Endodermal cell (in vitro differentiated cells): ENCODE measurements at regions not wholly inside any gene's neighbourhood (a gene's known extent, or its start where the extent isn't known, plus 50 kb on each side); places are given as distances from the start of the nearest gene placed in this dataset.
A peak's percentile ranks its signal among the peaks of the same experiment; 100 is the strongest.

Experiments
- DNase-seq: peaks from one replicate; pipeline ENCODE4 v3.0.0-alpha.2; 2017
- H3K27ac ChIP-seq: 2 replicates; pipeline ENCODE4 v1.5.1; 2013; ENCODE audit warnings: mild to moderate bottlenecking, low read depth, low read length, moderate library complexity
- H3K27me3 ChIP-seq: 2 replicates; pipeline ENCODE4 v1.6.1; 2013; ENCODE audit warnings: mild to moderate bottlenecking, low read length, moderate library complexity; ENCODE audit not compliant: insufficient read depth, control insufficient read depth, poor library complexity, severe bottlenecking
- H3K36me3 ChIP-seq: 2 replicates; pipeline ENCODE4 v1.7.0; 2013; ENCODE audit warnings: mild to moderate bottlenecking, low read length, moderate library complexity; ENCODE audit not compliant: control insufficient read depth, insufficient read depth
- H3K4me1 ChIP-seq: one replicate; pipeline ENCODE4 v1.7.0; 2013; ENCODE audit warnings: low read length; ENCODE audit not compliant: control insufficient read depth, insufficient read depth
- H3K4me3 ChIP-seq: 2 replicates; pipeline ENCODE4 v1.5.1; 2013; ENCODE audit warnings: mild to moderate bottlenecking, low read length, moderate library complexity
- H3K9ac ChIP-seq: 2 replicates; pipeline ENCODE4 v1.6.1; 2013; ENCODE audit warnings: mild to moderate bottlenecking, low read length, moderate library complexity; ENCODE audit not compliant: poor library complexity, severe bottlenecking; ENCODE audit errors: extremely low read depth
- H3K9me3 ChIP-seq: 2 replicates; pipeline ENCODE4 v1.6.1; 2013; ENCODE audit warnings: mild to moderate bottlenecking, low read length, moderate library complexity; ENCODE audit not compliant: control insufficient read depth
- H3K27ac Mint-ChIP-seq: 2 replicates; pipeline ENCODE4 v1.8.0; 2020; ENCODE audit warnings: mixed read lengths
- H3K27me3 Mint-ChIP-seq: 2 replicates; pipeline ENCODE4 v1.8.0; 2021; ENCODE audit warnings: mild to moderate bottlenecking, mixed read lengths; ENCODE audit not compliant: insufficient read depth
- H3K36me3 Mint-ChIP-seq: 2 replicates; pipeline ENCODE4 v1.8.0; 2020; ENCODE audit warnings: low read depth, mixed read lengths
- H3K4me1 Mint-ChIP-seq: 2 replicates; pipeline ENCODE4 v1.8.0; 2020; ENCODE audit warnings: mixed read lengths
- H3K4me3 Mint-ChIP-seq: 2 replicates; pipeline ENCODE4 v1.8.0; 2020; ENCODE audit warnings: mild to moderate bottlenecking, moderate library complexity, mixed read lengths
- H3K9me3 Mint-ChIP-seq: 2 replicates; pipeline ENCODE4 v1.8.0; 2020; ENCODE audit warnings: mild to moderate bottlenecking, mixed read lengths
- WGBS, 2 experiments: methylation state at CpG; one replicate each; pipeline versions ENCODE4 v1.1.5 to v1.1.7; 2013; ENCODE audit warnings: missing lambda C conversion rate in 2 of 2, mixed read lengths in 1 of 2; ENCODE audit not compliant: insufficient coverage in 1 of 2, insufficient read length in 1 of 2; 5-methylcytosine and 5-hydroxymethylcytosine counted together
- TF ChIP-seq, protein P1 (sequence below): fragments of 200-600 bp; sonication (generic); conservative IDR thresholded peaks from 2 replicates; pipeline ENCODE4 v1.5.0; 2021; ENCODE audit warnings: antibody characterized with exemption, mild to moderate bottlenecking

DNA sequence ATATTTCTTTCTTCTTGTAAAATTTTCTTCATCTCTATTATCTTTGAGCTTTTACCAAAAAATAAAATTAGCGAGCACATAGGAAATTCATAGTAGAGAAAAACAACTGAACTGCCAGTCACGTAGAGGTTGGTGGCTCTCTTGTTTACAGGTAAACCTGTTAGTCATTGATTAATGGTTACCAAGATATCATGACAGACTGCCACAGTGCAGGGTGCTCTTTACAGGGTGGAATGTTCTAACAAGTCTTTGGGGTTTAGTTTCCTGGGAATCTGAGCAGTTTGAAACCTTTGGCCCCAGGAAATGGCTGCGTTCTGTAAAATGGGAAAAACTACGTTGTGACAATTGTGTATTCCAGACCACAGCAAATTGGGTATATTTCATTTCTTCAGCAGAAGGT, 407.3 kb upstream of the ADARB2 start:
- no peak for DNase-seq
- 97 to 100% methylated on average over 1 to 4 of the region's 4 CpGs for WGBS, 2 experiments
- Histone ChIP-seq H3K9me3 (no peaks in the 10 kb centered on the region), H3K4me3 (no peak overlapping the region), H3K9ac (peak overlapping the region; percentile 3), H3K4me1 (no peaks in the 10 kb centered on the region), H3K27me3 (no peaks in the 10 kb centered on the region), H3K36me3 (no peaks in the 10 kb centered on the region), H3K27ac (no peak overlapping the region)
- Mint-ChIP-seq H3K4me3 (no peak overlapping the region), H3K36me3 (no peaks in the 10 kb centered on the region), H3K4me1 (peaks cover 7% of the 10 kb centered on the region), H3K27me3 (no peaks in the 10 kb centered on the region), H3K27ac (peak overlapping the region; percentile 29), H3K9me3 (no peaks in the 10 kb centered on the region)
- TF ChIP-seq, protein P1, sequence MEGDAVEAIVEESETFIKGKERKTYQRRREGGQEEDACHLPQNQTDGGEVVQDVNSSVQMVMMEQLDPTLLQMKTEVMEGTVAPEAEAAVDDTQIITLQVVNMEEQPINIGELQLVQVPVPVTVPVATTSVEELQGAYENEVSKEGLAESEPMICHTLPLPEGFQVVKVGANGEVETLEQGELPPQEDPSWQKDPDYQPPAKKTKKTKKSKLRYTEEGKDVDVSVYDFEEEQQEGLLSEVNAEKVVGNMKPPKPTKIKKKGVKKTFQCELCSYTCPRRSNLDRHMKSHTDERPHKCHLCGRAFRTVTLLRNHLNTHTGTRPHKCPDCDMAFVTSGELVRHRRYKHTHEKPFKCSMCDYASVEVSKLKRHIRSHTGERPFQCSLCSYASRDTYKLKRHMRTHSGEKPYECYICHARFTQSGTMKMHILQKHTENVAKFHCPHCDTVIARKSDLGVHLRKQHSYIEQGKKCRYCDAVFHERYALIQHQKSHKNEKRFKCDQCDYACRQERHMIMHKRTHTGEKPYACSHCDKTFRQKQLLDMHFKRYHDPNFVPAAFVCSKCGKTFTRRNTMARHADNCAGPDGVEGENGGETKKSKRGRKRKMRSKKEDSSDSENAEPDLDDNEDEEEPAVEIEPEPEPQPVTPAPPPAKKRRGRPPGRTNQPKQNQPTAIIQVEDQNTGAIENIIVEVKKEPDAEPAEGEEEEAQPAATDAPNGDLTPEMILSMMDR, result no peak

DNA sequence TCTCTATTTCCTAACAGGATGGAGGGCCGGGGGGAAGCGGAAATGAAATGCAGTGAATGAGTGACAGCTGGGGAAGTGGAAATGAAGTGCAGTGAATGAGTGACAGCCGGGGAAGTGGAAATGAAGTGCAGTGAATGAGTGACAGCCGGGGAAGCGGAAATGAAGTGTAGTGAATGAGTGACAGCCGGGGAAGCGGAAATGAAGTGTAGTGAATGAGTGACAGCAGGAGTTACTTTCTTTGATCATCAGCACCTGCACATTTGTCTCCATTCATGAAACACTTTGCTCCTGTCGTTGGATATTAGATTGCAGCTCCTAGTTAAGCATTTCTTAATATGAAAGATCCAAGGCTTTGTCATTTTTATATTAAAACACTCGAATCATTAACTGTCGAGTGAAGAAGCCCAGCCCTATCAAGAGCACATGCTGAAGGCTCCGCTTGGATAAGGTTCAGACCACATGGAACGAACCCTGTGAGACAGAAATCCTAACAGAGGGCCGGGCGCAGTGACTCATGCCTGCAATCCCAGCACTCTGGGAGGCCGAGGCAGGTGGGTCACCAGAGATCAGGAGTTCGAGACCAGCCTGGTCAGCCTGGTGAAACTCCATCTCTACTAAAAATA, 406.0 kb upstream of the ADARB2 start:
- 92 to 97% methylated on average over 9 to 14 of the region's 16 CpGs for WGBS, 2 experiments
- H3K9me3 Mint-ChIP-seq, result no peaks in the 10 kb centered on the region
- no peaks in the 10 kb centered on the region for H3K36me3 Mint-ChIP-seq
- peaks cover 7% of the 10 kb centered on the region for H3K4me1 Mint-ChIP-seq
- Histone ChIP-seq H3K36me3 (no peaks in the 10 kb centered on the region), H3K9ac (no peak overlapping the region), H3K4me3 (no peak overlapping the region), H3K27me3 (no peaks in the 10 kb centered on the region), H3K4me1 (no peaks in the 10 kb centered on the region), H3K27ac (no peak overlapping the region), H3K9me3 (no peaks in the 10 kb centered on the region)
- no peak for DNase-seq
- no peak overlapping the region for H3K27ac Mint-ChIP-seq
- H3K4me3 Mint-ChIP-seq, result no peak overlapping the region
- TF ChIP-seq, protein P1, result no peak
- no peaks in the 10 kb centered on the region for H3K27me3 Mint-ChIP-seq

DNA sequence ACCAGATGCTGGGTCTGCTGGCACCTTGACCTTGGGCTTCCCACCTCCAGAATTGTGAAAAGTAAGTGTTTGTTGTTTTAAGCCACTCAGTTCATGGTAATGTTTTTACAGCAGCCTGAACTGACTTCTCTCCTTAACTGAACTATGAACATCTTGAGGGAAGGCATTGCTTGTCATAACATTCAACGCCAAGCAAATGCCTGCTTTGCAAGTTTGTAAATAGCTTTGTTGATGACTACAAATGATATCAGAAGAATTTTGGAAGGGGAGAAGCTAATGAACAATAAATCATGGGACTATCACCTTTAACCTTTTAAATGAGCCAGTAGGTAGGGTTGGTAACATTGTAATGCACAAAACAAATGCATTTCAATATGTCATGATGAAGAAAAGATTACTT, 402.4 kb upstream of the ADARB2 start:
- no peak overlapping the region for H3K4me3 Mint-ChIP-seq
- no peaks in the 10 kb centered on the region for H3K4me1 ChIP-seq
- H3K36me3 Mint-ChIP-seq, result no peaks in the 10 kb centered on the region
- no peaks in the 10 kb centered on the region for H3K27me3 Mint-ChIP-seq
- H3K9me3 Mint-ChIP-seq, result no peaks in the 10 kb centered on the region
- no peak overlapping the region for H3K4me3 ChIP-seq
- H3K27ac Mint-ChIP-seq, result no peak overlapping the region
- H3K27ac ChIP-seq, result no peak overlapping the region
- H3K4me1 Mint-ChIP-seq, result peaks cover 6% of the 10 kb centered on the region
- H3K27me3 ChIP-seq, result no peaks in the 10 kb centered on the region
- no peak overlapping the region for H3K9ac ChIP-seq
- TF ChIP-seq, protein P1, result no peak
- WGBS, 2 experiments, result 96 to 100% methylated on average over 1 of the region's 1 CpG
- no peaks in the 10 kb centered on the region for H3K9me3 ChIP-seq
- H3K36me3 ChIP-seq, result no peaks in the 10 kb centered on the region
- no peak for DNase-seq
